HEK293T (cell line): ENCODE measurements at regions not wholly inside any gene's neighbourhood (a gene's known extent, or its start where the extent isn't known, plus 50 kb on each side); places are given as distances from the start of the nearest gene placed in this dataset.

ENCODE experiments used
- CTCF ChIA-PET: fragments of 350-600 bp; formaldehyde crosslinking; extraction: SDS; loops from one replicate; lab custom pipeline; 2021; ENCODE audit warnings: antibody characterized with exemption, inconsistent platforms; lab: Yijun Ruan, JAX
- POLR2A ChIA-PET: fragments of 350-600 bp; formaldehyde crosslinking; extraction: SDS; loops from one replicate; lab custom pipeline; 2020; ENCODE audit warnings: antibody characterized with exemption, inconsistent platforms; lab: Yijun Ruan, JAX
- DNase-seq: peaks from one replicate; pipeline ENCODE4 v3.0.0; 2012; ENCODE audit warnings: mixed read lengths; ENCODE audit errors: extremely low spot score
- ARNT ChIP-seq: fragments of 450-650 bp; IDR thresholded peaks from 2 replicates; pipeline ENCODE4 v1.6.1; 2017; ENCODE audit warnings: mild to moderate bottlenecking
- BHLHE40 ChIP-seq: fragments of 450-650 bp; IDR thresholded peaks from 2 replicates; pipeline ENCODE4 v1.6.1; 2016; ENCODE audit warnings: mild to moderate bottlenecking, moderate library complexity, borderline replicate concordance
- CTBP1 ChIP-seq: fragments of 450-650 bp; IDR thresholded peaks from 2 replicates; pipeline ENCODE4 v1.6.1; 2016; ENCODE audit warnings: borderline replicate concordance
- ELF4 ChIP-seq: fragments of 450-650 bp; IDR thresholded peaks from 2 replicates; pipeline ENCODE4 v1.6.1; 2017; ENCODE audit warnings: antibody characterized with exemption
- FOXA1 ChIP-seq: fragments of 450-650 bp; IDR thresholded peaks from 2 replicates; pipeline ENCODE4 v1.6.1; 2016; ENCODE audit warnings: mild to moderate bottlenecking
- FOXK2 ChIP-seq: fragments of 450-650 bp; IDR thresholded peaks from 2 replicates; pipeline ENCODE4 v1.6.1; 2016; ENCODE audit warnings: mild to moderate bottlenecking
- FOXM1 ChIP-seq: fragments of 450-650 bp; IDR thresholded peaks from 2 replicates; pipeline ENCODE4 v1.6.1; 2017; ENCODE audit warnings: mild to moderate bottlenecking, borderline replicate concordance
- HDGF ChIP-seq: fragments of 450-650 bp; IDR thresholded peaks from 2 replicates; pipeline ENCODE4 v1.6.1; 2017; ENCODE audit warnings: antibody characterized with exemption, borderline replicate concordance
- L3MBTL2 ChIP-seq: fragments of 450-650 bp; conservative IDR thresholded peaks from 2 replicates; pipeline ENCODE4 v1.6.1; 2016; ENCODE audit warnings: mild to moderate bottlenecking
- LEF1 ChIP-seq: fragments of 450-650 bp; IDR thresholded peaks from 2 replicates; pipeline ENCODE4 v1.6.1; 2017; ENCODE audit warnings: mild to moderate bottlenecking, borderline replicate concordance
- NFRKB ChIP-seq: fragments of 450-650 bp; IDR thresholded peaks from 2 replicates; pipeline ENCODE4 v1.6.1; 2016; ENCODE audit warnings: mild to moderate bottlenecking, moderate library complexity
- SP1 ChIP-seq: fragments of 450-650 bp; IDR thresholded peaks from 2 replicates; pipeline ENCODE4 v1.6.1; 2017
- SUZ12 ChIP-seq: fragments of 450-650 bp; IDR thresholded peaks from 2 replicates; pipeline ENCODE4 v1.6.1; 2016; ENCODE audit warnings: mild to moderate bottlenecking
- TARDBP ChIP-seq: fragments of 450-650 bp; IDR thresholded peaks from 2 replicates; pipeline ENCODE4 v1.6.1; 2016
- ZNF384 ChIP-seq: fragments of 450-650 bp; IDR thresholded peaks from 2 replicates; pipeline ENCODE4 v1.6.1; 2016
- TF ChIP-seq, protein P1 (sequence below): fragments of 450-650 bp; IDR thresholded peaks from 2 replicates; pipeline ENCODE4 v1.6.1; 2016

DNA sequence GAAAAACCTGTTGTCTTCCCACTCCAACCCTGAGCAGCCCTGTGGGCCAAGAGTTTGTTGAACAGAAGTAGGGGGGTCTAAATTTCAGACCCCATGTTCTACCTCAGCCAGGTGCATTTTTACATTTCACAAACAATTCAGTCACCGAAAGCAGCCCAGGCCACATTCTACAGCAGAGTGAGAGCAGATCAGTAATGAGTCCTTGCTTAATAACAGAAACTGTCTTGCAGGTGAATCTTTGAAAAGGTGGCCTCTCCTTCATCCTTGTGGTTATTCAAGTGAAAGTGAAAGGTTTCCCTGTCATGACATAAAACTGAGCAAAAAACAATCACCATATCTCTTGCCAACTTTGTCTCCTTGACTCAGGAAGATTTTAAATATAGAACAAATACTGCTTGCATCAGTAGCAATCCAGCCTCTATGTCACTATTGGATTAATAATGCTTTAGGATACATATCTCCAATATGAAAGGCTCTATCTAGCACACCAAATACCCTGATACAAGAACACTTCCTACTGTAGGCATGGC is 670.2 kb downstream of the DIAPH3 start:
- ChIA-PET CTCF (no interaction called here), POLR2A (no interaction called here)
- DNase-seq, result no peak
- no peak for TF ChIP-seq SUZ12
- TF ChIP-seq FOXK2, result no peak
- no peak for TF ChIP-seq SP1
- no peak for TF ChIP-seq HDGF
- no peak for TF ChIP-seq ZNF384
- no peak for TF ChIP-seq TARDBP
- TF ChIP-seq ARNT, result no peak
- TF ChIP-seq NFRKB, result no peak
- TF ChIP-seq BHLHE40, result no peak
- TF ChIP-seq ELF4, result no peak
- TF ChIP-seq, protein P1, sequence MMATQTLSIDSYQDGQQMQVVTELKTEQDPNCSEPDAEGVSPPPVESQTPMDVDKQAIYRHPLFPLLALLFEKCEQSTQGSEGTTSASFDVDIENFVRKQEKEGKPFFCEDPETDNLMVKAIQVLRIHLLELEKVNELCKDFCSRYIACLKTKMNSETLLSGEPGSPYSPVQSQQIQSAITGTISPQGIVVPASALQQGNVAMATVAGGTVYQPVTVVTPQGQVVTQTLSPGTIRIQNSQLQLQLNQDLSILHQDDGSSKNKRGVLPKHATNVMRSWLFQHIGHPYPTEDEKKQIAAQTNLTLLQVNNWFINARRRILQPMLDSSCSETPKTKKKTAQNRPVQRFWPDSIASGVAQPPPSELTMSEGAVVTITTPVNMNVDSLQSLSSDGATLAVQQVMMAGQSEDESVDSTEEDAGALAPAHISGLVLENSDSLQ, result no peak
- TF ChIP-seq L3MBTL2, result no peak
- TF ChIP-seq LEF1, result no peak
- no peak for TF ChIP-seq CTBP1
- TF ChIP-seq FOXM1, result no peak

DNA sequence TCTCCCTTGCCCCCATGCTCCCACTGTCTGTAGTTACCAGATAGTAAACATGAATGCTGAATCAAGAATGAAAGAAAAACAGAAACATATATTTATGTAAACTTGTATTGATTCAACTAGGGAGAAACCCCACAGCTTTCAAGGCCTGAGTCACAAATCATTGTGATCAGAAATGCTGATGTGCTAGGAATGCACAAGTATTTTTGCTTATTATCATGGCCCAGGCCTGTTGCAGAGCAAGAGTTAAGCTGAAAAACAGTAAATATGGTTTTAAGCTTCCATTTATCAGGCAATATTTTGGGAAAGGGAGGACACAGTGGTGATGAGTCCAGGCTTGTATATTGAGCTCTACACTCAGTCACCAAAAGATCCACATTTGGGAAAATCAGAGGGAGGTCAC is 669.6 kb downstream of the DIAPH3 start:
- no peak for DNase-seq
- ChIA-PET POLR2A (no interaction called here), CTCF (no interaction called here)
- TF ChIP-seq FOXK2 (no peak), ARNT (no peak), ZNF384 (no peak), L3MBTL2 (no peak), NFRKB (no peak), CTBP1 (no peak), BHLHE40 (no peak), TARDBP (no peak), ELF4 (no peak), FOXA1 (no peak), FOXM1 (no peak)

DNA sequence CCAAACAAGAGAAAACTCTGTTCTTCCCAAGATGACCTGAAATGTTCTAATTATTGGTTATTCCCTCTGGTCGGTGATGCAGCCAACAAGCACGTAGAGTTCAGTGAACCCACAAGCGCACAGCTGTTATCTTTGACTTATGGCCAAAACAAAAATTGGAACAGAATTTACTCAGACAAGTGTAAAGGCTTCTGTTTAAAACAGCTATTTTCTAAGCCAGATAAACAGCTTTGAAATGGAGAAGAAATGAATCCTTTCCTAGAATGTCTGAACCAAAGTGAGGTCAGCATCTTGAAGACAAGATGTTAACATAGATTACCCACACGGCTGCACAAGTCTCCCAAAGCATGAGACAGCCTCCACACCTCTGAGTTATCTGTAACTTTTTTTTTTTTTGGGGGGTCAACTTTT is 669.2 kb downstream of the DIAPH3 start:
- ChIA-PET CTCF (no interaction called here), POLR2A (no interaction called here)
- TF ChIP-seq FOXK2 (no peak), ZNF384 (no peak), HDGF (no peak), BHLHE40 (no peak), SUZ12 (no peak), FOXA1 (no peak)
- TF ChIP-seq, protein P1, result no peak
- DNase-seq, result no peak

DNA sequence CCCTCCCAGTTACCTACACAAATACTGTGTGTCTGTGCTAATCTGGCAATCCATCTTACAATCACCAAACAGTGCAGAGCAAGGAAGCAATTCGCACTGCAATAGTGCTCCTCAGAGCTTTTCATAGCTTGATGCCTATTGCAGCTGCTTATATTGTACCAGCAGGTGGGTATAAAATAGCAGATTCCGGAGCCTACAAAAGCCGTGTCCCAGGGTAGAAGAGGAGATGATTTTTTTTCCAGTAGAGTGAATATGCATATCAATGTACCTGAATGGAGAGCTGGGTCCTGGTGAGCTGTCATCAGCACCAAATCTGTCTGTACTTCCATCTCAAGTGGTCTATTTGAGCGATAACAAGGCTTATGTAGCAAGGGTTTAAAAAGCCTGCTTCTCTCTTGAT is 668.4 kb downstream of the DIAPH3 start:
- ChIA-PET CTCF (no interaction called here), POLR2A (no interaction called here)
- TF ChIP-seq FOXK2 (no peak), L3MBTL2 (no peak), FOXA1 (no peak), TARDBP (no peak), ARNT (no peak), ZNF384 (no peak), FOXM1 (no peak), LEF1 (no peak), SUZ12 (no peak), SP1 (no peak), ELF4 (no peak), CTBP1 (no peak), BHLHE40 (no peak), NFRKB (no peak), HDGF (no peak)
- TF ChIP-seq, protein P1, result no peak
- no peak for DNase-seq

DNA sequence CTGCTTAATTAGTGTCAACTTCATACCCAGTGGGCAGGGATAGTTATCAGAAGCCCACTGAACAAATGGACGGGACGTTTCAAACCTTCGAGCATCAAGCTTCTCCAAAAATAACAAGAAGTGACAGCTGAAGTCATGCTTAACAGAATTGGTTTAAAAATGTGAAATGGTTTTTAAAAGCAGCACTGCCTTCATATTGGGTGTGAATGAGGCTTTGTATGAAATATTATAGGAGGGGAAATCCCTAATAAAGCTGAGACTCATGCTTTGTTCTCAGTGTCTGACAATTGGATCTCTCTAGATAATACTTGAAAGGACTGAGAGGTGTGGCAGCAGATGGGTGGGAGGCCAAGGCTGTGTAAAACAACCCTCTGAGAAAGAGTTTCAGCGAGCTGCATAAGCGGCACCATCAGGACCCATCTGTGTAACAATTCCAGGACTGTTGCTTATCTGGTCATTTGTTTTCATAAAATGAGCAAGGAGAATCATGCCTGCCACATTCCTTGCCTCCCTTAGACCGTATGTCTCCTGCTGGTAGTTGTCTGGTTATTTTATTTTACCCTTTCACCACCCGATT is 667.7 kb downstream of the DIAPH3 start:
- CTCF ChIA-PET, result no interaction called here
- TF ChIP-seq BHLHE40, result no peak
- TF ChIP-seq, protein P1, result no peak
- DNase-seq, result no peak
- POLR2A ChIA-PET, result no interaction called here

DNA sequence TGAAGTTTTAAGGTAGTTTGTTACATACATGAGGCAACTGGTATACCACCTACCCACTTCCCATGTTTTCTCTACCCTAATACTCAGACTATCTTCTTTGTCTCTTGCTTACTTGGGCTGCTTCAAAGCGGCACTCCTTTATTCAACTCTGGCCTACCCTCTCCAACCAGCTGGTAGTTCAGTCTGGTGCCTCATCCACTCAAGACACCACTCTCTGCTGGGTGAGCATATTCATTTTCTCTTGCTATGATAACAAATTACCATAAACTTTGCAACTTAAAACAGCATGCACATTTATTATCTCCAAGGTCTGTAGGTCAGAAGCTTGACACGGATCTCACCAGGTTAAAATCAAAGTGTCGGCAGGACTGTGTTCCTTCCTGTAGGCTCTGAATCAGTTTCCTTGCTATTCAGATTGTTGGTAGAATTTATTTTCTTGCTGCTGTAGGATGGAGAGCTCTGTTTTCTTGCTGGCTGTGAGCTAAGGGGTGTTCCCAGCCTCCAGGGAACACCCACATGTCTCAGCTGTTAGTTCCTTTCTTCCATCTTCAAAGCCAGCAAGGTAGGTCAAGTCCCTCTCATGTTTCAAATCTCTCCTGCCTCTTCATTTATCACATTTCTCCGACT is 666.0 kb downstream of the DIAPH3 start:
- POLR2A ChIA-PET, result no interaction called here
- TF ChIP-seq LEF1 (no peak), ZNF384 (no peak), ARNT (no peak), SP1 (no peak), FOXK2 (no peak), NFRKB (no peak), CTBP1 (no peak), SUZ12 (no peak), L3MBTL2 (no peak), ELF4 (no peak)
- CTCF ChIA-PET, result no interaction called here
- DNase-seq, result no peak
